Body of pancreas (tissue), 4 donors: ENCODE measurements at regions not wholly inside any gene's neighbourhood (a gene's known extent, or its start where the extent isn't known, plus 50 kb on each side); places are given as distances from the start of the nearest gene placed in this dataset.

Source experiments
- ATAC-seq: fragments of 150-250 bp; one replicate; pipeline ENCODE4 v1.9.1; 2016
- DNase-seq, 4 donors: peaks; one replicate each; pipeline ENCODE4 v3.0.0-alpha.2; 2019
- H3K27ac ChIP-seq, 4 donors: fragments of 200-600 bp; sonication (generic); 1 replicate in 3 of 4; 2 replicates in 1 of 4; pipeline versions ENCODE4 v1.5.1 to v1.6.1; 2016 to 2019; ENCODE audit warnings: mild to moderate bottlenecking in 1 of 4, mixed read lengths in 1 of 4, moderate library complexity in 1 of 4
- H3K27me3 ChIP-seq, 2 donors: fragments of 200-600 bp; sonication (generic); one replicate each; pipeline ENCODE4 v1.6.0; 2016; ENCODE audit warnings: mild to moderate bottlenecking in 1 of 2
- H3K36me3 ChIP-seq, 2 donors: fragments of 200-600 bp; sonication (generic); replicated peaks in 1 of 2; 2 replicates each; pipeline ENCODE4 v1.5.1; 2016; ENCODE audit warnings: low read depth in 2 of 2; ENCODE audit not compliant: insufficient read depth in 1 of 2
- H3K4me1 ChIP-seq: fragments of 200-600 bp; sonication (generic); one replicate; pipeline ENCODE4 v1.6.0; 2016
- H3K4me3 ChIP-seq, 2 donors: fragments of 200-600 bp; sonication (generic); 1 replicate in 1 of 2; 2 replicates in 1 of 2; pipeline ENCODE4 v1.5.1; 2016 to 2019
- H3K9me3 ChIP-seq, 3 donors: fragments of 200-600 bp; sonication (generic); 1 replicate in 2 of 3; 2 replicates in 1 of 3; pipeline ENCODE4 v1.5.1; 2016
- CTCF ChIP-seq, 7 experiments: fragments of 450-650 bp in 4 of 7; fragments of 200-600 bp in 3 of 7; sonication (generic) in 3 of 7; IDR thresholded peaks; one replicate each; pipeline ENCODE4 v1.5.1; 2016 to 2019; ENCODE audit warnings: antibody characterized with exemption in 7 of 7
- POLR2A ChIP-seq, 3 donors: fragments of 450-650 bp; IDR thresholded peaks; one replicate each; pipeline ENCODE4 v1.6.1; 2016; ENCODE audit warnings: antibody characterized with exemption in 3 of 3, mild to moderate bottlenecking in 2 of 3
- WGBS, 2 donors: methylation state at CpG; one replicate each; pipeline ENCODE4 v1.1.5; 2017; 5-methylcytosine and 5-hydroxymethylcytosine counted together
- intact Hi-C: fragments of 100-400 bp; cut with DNase I; formaldehyde crosslinking; loops from one replicate; pipeline ENCODE4 v1.15.1; 2023

- WGBS, 2 donors = 76 to 82% methylated on average over 5 of the region's 6 CpGs
- no peak for TF ChIP-seq CTCF (IDR thresholded peaks at IDR 0.05)
- TF ChIP-seq POLR2A (IDR thresholded peaks at IDR 0.05) = no peak
- no peak for DNase-seq
- no peaks in the 10 kb centered on the region for H3K27me3 ChIP-seq
- no peaks in the 10 kb centered on the region for H3K4me1 ChIP-seq
- H3K4me3 ChIP-seq = no peak overlapping the region
- intact Hi-C loops = no loop called here
- no peaks in the 10 kb centered on the region for H3K9me3 ChIP-seq
- no peak for ATAC-seq
- no peak overlapping the region for H3K27ac ChIP-seq
- H3K36me3 ChIP-seq = no peaks in the 10 kb centered on the region
Observed at GRCh38 chr6:77172578-77172977, 290.7 kb downstream of the HTR1B start.

GRCh38 chr6:77159730-77160129 is 303.6 kb downstream of the HTR1B start:
- no peaks in the 10 kb centered on the region for H3K4me1 ChIP-seq
- no peak overlapping the region for H3K27ac ChIP-seq
- no peaks in the 10 kb centered on the region for H3K36me3 ChIP-seq
- H3K9me3 ChIP-seq = no peaks in the 10 kb centered on the region
- ATAC-seq (no peak), DNase-seq (no peak)
- TF ChIP-seq CTCF (IDR thresholded peaks at IDR 0.05) = no peak
- TF ChIP-seq POLR2A (IDR thresholded peaks at IDR 0.05) = no peak
- H3K27me3 ChIP-seq = no peaks in the 10 kb centered on the region
- intact Hi-C loops = no loop called here
- H3K4me3 ChIP-seq = no peak overlapping the region

GRCh38 chr6:77151241-77151640 is 312.1 kb downstream of the HTR1B start:
- Histone ChIP-seq H3K9me3 (no peaks in the 10 kb centered on the region), H3K36me3 (no peaks in the 10 kb centered on the region), H3K27ac (no peak overlapping the region), H3K4me3 (no peak overlapping the region), H3K27me3 (no peaks in the 10 kb centered on the region), H3K4me1 (no peaks in the 10 kb centered on the region)
- whole genome bisulfite sequencing, 2 donors = 65 to 67% methylated on average over 4 of the region's 4 CpGs
- intact Hi-C loops = no loop called here
- ATAC-seq = no peak
- no peak for DNase-seq
- TF ChIP-seq CTCF (IDR thresholded peaks at IDR 0.05) (no peak), POLR2A (IDR thresholded peaks at IDR 0.05) (no peak)

GRCh38 chr6:77150736-77151135 is 312.6 kb downstream of the HTR1B start:
- Histone ChIP-seq H3K4me3 (no peak overlapping the region), H3K36me3 (no peaks in the 10 kb centered on the region), H3K27ac (no peak overlapping the region), H3K4me1 (no peaks in the 10 kb centered on the region), H3K27me3 (no peaks in the 10 kb centered on the region), H3K9me3 (no peaks in the 10 kb centered on the region)
- TF ChIP-seq CTCF (IDR thresholded peaks at IDR 0.05) (no peak), POLR2A (IDR thresholded peaks at IDR 0.05) (no peak)
- DNase-seq (no peak), ATAC-seq (no peak)
- intact Hi-C loops = no loop called here

- no peaks in the 10 kb centered on the region for H3K36me3 ChIP-seq
- 79 to 86% methylated on average over 1 of the region's 1 CpG for WGBS, 2 donors
- H3K4me1 ChIP-seq = peaks cover 5% of the 10 kb centered on the region
- no peak overlapping the region for H3K27ac ChIP-seq
- no peak for ATAC-seq
- intact Hi-C loops = no loop called here
- H3K4me3 ChIP-seq = no peak overlapping the region
- H3K9me3 ChIP-seq = no peaks in the 10 kb centered on the region
- no peaks in the 10 kb centered on the region for H3K27me3 ChIP-seq
- no peak for DNase-seq
- no peak for TF ChIP-seq POLR2A (IDR thresholded peaks at IDR 0.05)
- TF ChIP-seq CTCF (IDR thresholded peaks at IDR 0.05) = no peak
Observed at GRCh38 chr6:77145244-77145643, 318.0 kb downstream of the HTR1B start.
